NCI-H510A treated with DMSO at 0.1 percent for 48 hours (cell line): ENCODE measurements at regions not wholly inside any gene's neighbourhood (a gene's known extent, or its start where the extent isn't known, plus 50 kb on each side); places are given as distances from the start of the nearest gene placed in this dataset.
"Not testable (repeated sequence)": the region's sequence is repeated elsewhere in the genome, so short reads cannot be mapped to it uniquely, and the experiment has no call there.

Experiments used
- DNase-seq: peaks from one replicate; lab custom pipeline; 2025; lab: John Stamatoyannopoulos, UW

- DNase-seq: no peak
Measured at GRCh38 chr1:181259026-181259745, 170.7 kb downstream of the IER5 start.

DNA sequence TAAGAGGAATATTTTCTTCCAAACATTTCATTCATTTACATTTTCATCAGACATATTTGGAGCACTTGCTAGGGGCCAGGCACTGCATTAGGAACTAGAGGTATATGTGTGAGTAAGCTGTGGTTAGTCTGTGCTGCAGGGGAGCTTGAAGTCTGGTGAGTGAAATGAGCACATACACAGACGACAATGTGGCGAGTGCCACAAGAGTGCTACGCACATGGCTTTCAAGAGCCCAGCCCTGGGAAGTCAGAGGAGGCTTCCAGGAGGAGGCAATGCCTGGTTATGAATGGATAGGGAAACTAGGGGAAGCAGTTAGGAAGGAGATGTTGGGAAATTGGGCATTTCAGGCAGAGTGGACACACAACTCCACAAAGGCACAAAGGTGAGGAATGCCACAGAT, 171.8 kb downstream of the IER5 start:
- DNase-seq: no peak

DNA sequence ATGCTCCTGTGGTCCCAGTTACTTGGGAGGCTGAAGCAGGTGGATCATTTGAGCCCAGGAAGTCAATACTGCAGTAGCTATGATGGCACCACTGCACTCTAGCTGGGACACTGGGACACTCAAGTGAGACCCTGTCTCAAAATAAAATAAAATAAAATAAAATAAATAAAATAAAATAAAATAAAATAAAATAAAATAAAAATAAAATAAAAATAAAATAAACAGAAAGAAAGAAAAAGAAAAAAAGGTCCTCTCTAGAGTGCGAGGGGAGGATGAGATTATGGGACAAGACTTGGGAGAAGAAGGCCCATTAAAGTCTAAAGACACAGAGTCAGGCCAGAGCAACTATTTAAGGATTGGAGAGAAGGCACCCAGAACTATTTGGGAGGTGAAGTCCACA, 172.5 kb downstream of the IER5 start:
- DNase-seq: no peak

DNA sequence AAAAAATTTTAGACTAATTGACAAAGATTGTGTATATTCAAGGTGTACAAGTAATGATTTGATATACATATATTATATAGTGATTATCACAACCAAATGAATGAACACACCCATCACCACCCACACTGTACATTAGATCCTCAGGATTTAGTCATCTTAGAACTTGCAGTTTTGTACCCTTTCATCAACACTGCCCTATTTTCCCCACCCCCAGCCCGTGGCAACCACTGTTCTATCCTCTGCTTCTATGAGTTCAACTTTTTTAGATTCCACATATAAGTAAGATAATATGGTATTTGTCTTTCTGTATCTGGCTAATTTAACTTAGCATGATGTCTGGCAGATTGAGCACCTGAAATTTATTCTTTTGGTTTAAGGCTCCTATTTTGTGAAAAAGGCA, 173.6 kb downstream of the IER5 start:
- DNase-seq: no peak

DNA sequence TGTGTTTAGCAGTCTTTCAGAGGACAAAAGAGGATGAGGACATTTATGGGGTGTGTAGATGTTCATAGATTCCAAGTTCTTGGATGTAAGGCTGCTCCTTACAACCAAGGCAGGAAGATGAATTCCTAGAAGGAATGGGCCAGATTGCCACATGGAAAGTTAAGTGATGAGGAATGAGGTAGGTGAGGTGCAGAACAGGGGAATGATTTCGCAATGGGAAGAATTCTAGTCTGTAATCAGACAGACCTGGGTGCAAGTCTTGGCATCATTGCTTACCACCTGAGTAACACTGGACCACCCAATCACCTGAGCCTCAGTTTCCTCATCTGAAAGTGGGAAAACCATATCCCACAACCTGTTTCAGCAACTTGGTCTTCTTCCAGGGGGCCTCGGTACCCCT, 174.9 kb downstream of the IER5 start:
- DNase-seq: no peak

DNA sequence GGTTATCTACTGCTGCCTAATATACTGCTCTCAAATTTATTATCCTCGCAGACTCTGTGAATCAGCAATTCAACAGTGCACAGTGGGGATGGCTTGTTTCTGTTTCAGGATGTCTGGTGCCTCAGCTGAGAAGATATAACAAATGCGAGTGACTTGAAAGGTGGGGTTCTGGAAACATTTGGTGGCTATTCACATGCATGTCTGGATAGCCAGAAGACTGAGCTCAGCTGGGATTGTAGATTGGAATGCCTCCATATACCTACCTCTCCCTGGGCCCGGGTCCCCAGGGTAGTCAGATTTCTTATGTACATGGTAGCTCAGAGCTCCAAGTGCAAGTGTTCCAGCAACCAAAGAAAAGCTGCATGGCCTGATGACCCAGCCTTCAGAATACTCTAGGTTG, 176.3 kb downstream of the IER5 start:
- DNase-seq: no peak

DNA sequence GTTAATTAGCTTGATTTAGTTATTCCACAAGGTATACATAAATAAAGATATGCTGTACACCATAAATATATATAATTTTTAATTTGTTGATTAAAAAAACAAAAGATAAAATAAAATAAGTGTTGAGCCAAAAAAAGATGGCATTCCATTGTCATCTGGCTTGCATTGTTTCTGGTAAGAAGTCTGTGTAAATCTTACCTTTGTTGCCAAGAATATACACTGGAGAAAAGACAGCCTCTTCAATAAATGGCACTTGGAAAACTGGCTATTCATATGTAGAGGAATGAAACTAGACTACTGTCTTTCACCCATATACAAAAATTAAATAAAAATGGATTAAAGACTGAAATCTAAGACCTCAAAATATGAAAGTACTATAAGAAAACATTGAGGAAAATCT, 196.5 kb downstream of the IER5 start:
- no peak for DNase-seq

DNA sequence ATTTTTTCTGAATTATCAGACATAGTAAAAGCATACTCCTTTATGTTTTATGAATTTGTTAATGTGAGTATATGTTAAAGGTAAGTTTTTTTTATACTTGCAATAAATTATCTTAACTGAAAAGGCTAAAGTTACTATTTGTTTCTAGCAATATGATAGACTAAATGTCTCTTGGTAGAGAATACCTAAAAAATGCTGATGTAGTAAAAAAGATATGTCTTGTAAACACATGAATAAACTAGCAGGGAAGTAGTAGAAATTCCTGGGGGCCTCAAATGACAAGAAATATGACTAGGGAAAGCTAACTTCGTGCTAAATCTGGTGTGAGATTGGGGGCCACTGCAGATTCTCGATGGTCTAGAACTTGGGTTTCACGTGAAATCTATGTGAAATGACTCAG, 188.1 kb upstream of the CACNA1E start:
- DNase-seq: no peak

DNA sequence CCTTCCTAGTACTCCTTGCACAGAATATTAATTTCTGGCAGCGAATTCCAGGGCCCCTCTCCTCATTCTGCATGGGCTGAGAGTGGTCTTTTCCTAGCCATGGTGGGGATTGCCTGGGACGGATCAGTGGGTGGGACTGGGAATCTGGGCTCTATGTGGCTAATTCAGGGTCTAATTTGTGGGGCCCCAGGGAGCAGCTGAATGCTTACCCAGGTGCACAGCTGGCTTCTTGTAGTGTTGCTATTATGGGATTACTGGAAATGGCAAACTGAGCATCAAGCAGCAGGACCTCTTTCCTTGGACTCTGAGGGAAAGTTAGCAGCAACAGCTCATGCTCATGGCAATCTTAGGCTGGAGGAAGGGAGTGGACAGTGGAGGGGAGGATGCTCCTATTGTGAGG, 187.1 kb upstream of the CACNA1E start:
- no peak for DNase-seq

- no peak for DNase-seq
Measured at GRCh38 chr1:181308098-181308497, 175.2 kb upstream of the CACNA1E start.

- no peak for DNase-seq
Measured at GRCh38 chr1:181310560-181310959, 172.8 kb upstream of the CACNA1E start.

- DNase-seq: no peak
Measured at GRCh38 chr1:181312946-181313345, 170.4 kb upstream of the CACNA1E start.

- DNase-seq: no peak
Measured at GRCh38 chr1:181313466-181313865, 169.9 kb upstream of the CACNA1E start.

DNA sequence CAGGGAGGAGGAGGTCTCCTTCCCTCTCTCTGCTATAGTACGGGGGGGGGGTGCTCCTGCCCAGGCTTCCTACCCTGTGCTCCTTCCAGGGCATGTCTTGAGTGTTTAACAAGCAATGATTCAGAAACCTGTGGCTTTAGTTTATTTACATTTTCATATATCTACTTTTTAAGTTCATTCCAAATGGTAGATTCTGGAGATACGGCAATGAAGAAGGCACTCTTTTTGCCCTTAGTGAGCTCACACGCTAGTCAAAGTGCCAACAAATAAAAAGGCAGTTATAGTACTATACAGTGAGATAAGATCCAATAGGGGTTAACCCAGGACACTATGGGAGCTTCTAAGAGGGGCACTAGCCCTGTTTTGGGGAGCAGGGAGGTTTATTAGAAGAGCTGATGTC, 169.3 kb upstream of the CACNA1E start:
- no peak for DNase-seq

GRCh38 chr1:181314959-181315358, 168.4 kb upstream of the CACNA1E start:
- DNase-seq: no peak

- no peak for DNase-seq
Measured at GRCh38 chr1:181317261-181317930, 165.9 kb upstream of the CACNA1E start.

- DNase-seq: no peak
Measured at GRCh38 chr1:181318022-181318857, 165.1 kb upstream of the CACNA1E start.

GRCh38 chr1:181318858-181319235, 164.5 kb upstream of the CACNA1E start:
- no peak for DNase-seq

DNA sequence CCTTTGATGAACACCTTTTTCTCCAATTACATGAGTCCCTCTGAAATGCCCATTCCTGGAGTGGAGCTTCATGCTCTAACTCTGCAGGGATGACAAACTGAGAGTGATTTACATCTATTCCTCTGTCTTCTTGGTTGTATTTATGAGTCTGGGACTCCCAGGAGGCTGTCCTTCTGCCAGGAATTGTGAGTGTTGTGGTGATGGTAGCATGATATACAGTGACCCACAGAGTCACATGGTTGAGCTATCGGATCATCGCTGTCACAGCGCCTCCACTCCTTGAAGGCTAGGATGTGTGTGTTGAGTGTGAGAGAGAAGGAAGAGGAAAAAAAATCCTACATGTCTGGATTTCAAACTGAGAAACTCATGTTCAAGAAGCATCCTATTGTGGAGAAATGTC, 163.4 kb upstream of the CACNA1E start:
- no peak for DNase-seq

GRCh38 chr1:181324797-181325616, 158.3 kb upstream of the CACNA1E start:
- no peak for DNase-seq

DNA sequence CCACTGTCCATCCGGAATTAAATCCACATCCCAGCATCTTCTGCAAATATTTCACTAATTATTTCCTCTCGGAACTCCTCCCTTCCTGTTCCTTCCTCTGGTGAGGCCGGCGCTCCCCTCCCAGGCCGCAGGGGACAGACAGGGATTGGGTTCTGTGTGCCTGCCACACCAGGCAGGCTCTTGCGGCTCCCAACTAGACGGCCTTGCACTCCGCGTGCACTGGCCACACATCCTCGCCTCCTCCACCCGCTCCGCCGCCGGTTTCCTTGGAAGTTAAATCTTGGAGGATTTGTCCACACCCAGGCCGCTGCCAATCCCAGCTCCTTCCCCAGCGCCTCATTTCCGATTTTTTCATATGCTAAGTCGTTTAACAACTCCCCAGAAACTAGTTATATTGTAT, 157.6 kb upstream of the CACNA1E start:
- DNase-seq: not testable (repeated sequence)

DNA sequence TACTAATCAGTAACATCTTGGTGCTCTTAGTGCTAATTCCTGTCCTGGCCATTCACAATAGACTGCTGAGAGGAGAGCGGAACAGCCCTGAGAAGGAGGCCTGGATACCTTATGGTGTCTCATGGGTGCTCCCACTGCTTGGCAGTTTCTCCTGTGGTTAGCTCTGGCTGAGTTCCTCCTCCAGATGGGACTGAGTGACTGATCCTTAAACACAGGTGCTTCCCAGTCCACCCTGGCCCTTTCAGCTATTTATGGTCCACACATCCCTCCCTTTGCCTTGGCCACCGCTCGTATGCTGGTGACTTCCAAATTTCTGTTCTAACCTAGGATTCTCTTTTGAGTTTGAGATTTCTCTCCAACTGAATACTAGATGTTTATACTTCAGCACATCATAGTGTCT, 157.0 kb upstream of the CACNA1E start:
- DNase-seq: no peak
